ENCODE measurements at regions not wholly inside any gene's neighbourhood (a gene's known extent, or its start where the extent isn't known, plus 50 kb on each side); places are given as distances from the start of the nearest gene placed in this dataset.

DNA sequence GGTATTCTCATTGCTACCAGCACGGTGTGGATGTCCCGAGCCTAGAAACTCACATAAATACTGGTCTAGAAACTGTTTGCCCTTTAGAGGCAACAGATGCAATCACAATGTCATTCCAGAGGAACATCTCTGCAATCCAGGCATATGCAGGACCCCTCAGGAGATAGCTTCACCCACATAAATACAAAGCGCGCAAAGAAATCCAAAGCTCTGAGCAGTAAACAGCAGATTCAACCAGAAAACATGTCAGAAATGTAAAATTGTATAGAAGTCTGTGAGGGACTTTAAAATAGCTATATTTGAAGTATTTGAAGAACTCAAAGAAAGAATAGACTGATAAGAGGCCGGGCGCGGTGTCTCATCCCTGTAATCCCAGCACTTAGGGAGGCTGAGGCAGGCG lies 291.7 kb downstream of the FAM43A start:
- TF ChIP-seq CTCF (IDR thresholded peaks at IDR 0.05; ENCODE audit: low read depth, low read length, poor library complexity, severe bottlenecking) (no peak), EZH2phosphoT487 (IDR thresholded peaks at IDR 0.05; ENCODE audit: borderline replicate concordance, low read length) (no peak)

Measured in DOHH2 (cell line).